CD14-positive monocyte (primary cell): ENCODE measurements at regions not wholly inside any gene's neighbourhood (a gene's known extent, or its start where the extent isn't known, plus 50 kb on each side); places are given as distances from the start of the nearest gene placed in this dataset.

Source experiments
- DNase-seq, 3 donors: peaks; one replicate each; pipeline ENCODE4 v3.0.0-alpha.2; 2011 to 2022
- H2AFZ ChIP-seq: 2 replicates; pipeline ENCODE4 v1.6.0; 2012; ENCODE audit warnings: mild to moderate bottlenecking, low read depth, low read length, inconsistent platforms; ENCODE audit not compliant: insufficient read depth, poor library complexity, severe bottlenecking
- H3K27ac ChIP-seq, 2 donors: 1 replicate in 1 of 2; 2 replicates in 1 of 2; pipeline ENCODE4 v1.5.1; 2012 to 2013; ENCODE audit warnings: low read length in 2 of 2, control low read depth in 1 of 2, inconsistent platforms in 1 of 2, low read depth in 1 of 2, mild to moderate bottlenecking in 1 of 2
- H3K27me3 ChIP-seq, 2 donors: one replicate each; pipeline versions ENCODE4 v1.6.0 to v1.6.1; 2011 to 2013; ENCODE audit warnings: low read length in 2 of 2; ENCODE audit not compliant: control insufficient read depth in 2 of 2, insufficient read depth in 2 of 2
- H3K36me3 ChIP-seq, 2 donors: replicated peaks in 1 of 2; 1 replicate in 1 of 2; 2 replicates in 1 of 2; pipeline versions ENCODE4 v1.5.1 to v1.6.1; 2012 to 2013; ENCODE audit warnings: low read length in 2 of 2, control low read depth in 1 of 2, inconsistent platforms in 1 of 2, mild to moderate bottlenecking in 1 of 2; ENCODE audit not compliant: insufficient read depth in 2 of 2, control insufficient read depth in 1 of 2
- H3K4me1 ChIP-seq, 2 donors: 1 replicate in 1 of 2; 2 replicates in 1 of 2; pipeline versions ENCODE4 v1.5.1 to v1.6.1; 2012 to 2013; ENCODE audit warnings: low read length in 2 of 2, control low read depth in 1 of 2, inconsistent platforms in 1 of 2, mild to moderate bottlenecking in 1 of 2, moderate library complexity in 1 of 2; ENCODE audit not compliant: insufficient read depth in 2 of 2, control insufficient read depth in 1 of 2
- H3K4me2 ChIP-seq: replicated peaks from 2 replicates; pipeline ENCODE3; 2012; ENCODE audit warnings: low read length, moderate library complexity, mild to moderate bottlenecking; ENCODE audit not compliant: poor library complexity, severe bottlenecking; ENCODE audit errors: extremely low read depth
- H3K4me3 ChIP-seq, 3 experiments: fragments of 200-600 bp in 1 of 3; sonication (generic) in 1 of 3; replicated peaks in 1 of 3; 1 replicate in 2 of 3; 2 replicates in 1 of 3; pipeline ENCODE4 v1.5.1; 2011 to 2013; ENCODE audit warnings: low read length in 3 of 3, mild to moderate bottlenecking in 3 of 3, control low read depth in 2 of 3, low read depth in 2 of 3, inconsistent platforms in 1 of 3, moderate library complexity in 1 of 3
- H3K79me2 ChIP-seq: 2 replicates; pipeline ENCODE4 v1.6.0; 2012; ENCODE audit warnings: mild to moderate bottlenecking, control low read depth, inconsistent platforms, low read length, moderate library complexity; ENCODE audit not compliant: insufficient read depth
- H3K9ac ChIP-seq: 2 replicates; pipeline ENCODE4 v1.6.0; 2017; ENCODE audit warnings: low read length, mild to moderate bottlenecking; ENCODE audit not compliant: insufficient read depth, poor library complexity, severe bottlenecking
- H3K9me3 ChIP-seq, 2 donors: replicated peaks in 1 of 2; 1 replicate in 1 of 2; 2 replicates in 1 of 2; pipeline versions ENCODE4 v1.5.1 to v1.6.1; 2012 to 2013; ENCODE audit warnings: low read length in 2 of 2, control low read depth in 1 of 2; ENCODE audit not compliant: control insufficient read depth in 1 of 2, insufficient read depth in 1 of 2
- H4K20me1 ChIP-seq: 2 replicates; pipeline ENCODE4 v1.6.0; 2012; ENCODE audit warnings: mild to moderate bottlenecking, low read length, control low read depth, moderate library complexity; ENCODE audit not compliant: insufficient read depth
- H3K27ac Mint-ChIP-seq, 7 donors: one replicate each; pipeline ENCODE4 v1.8.0; 2020; ENCODE audit warnings: mild to moderate bottlenecking in 7 of 7, mixed read lengths in 7 of 7, moderate library complexity in 6 of 7, inconsistent platforms in 2 of 7
- H3K27me3 Mint-ChIP-seq, 3 donors: one replicate each; pipeline ENCODE4 v1.8.0; 2021 to 2022; ENCODE audit warnings: low read depth in 3 of 3, mild to moderate bottlenecking in 3 of 3, mixed read lengths in 3 of 3, moderate library complexity in 3 of 3, inconsistent platforms in 1 of 3
- H3K36me3 Mint-ChIP-seq, 2 donors: one replicate each; pipeline ENCODE4 v1.8.0; 2020; ENCODE audit warnings: mixed read lengths in 2 of 2, inconsistent platforms in 1 of 2, mild to moderate bottlenecking in 1 of 2
- H3K4me1 Mint-ChIP-seq: one replicate; pipeline ENCODE4 v1.8.0; 2020; ENCODE audit warnings: mild to moderate bottlenecking, mixed read lengths
- H3K4me3 Mint-ChIP-seq, 2 donors: one replicate each; pipeline ENCODE4 v1.8.0; 2020; ENCODE audit warnings: mild to moderate bottlenecking in 2 of 2, mixed read lengths in 2 of 2, moderate library complexity in 1 of 2
- H3K9me3 Mint-ChIP-seq, 7 donors: one replicate each; pipeline ENCODE4 v1.8.0; 2020 to 2022; ENCODE audit warnings: mixed read lengths in 7 of 7, mild to moderate bottlenecking in 6 of 7, moderate library complexity in 6 of 7, inconsistent platforms in 2 of 7
- CTCF ChIP-seq: fragments of 200-600 bp; IDR thresholded peaks from one replicate; pipeline ENCODE4 v1.8.0; 2022; ENCODE audit warnings: antibody characterized with exemption, mild to moderate bottlenecking
- WGBS: methylation state at CpG from one replicate; pipeline ENCODE4 v1.1.5; 2013; ENCODE audit warnings: missing lambda C conversion rate; ENCODE audit not compliant: insufficient coverage; 5-methylcytosine and 5-hydroxymethylcytosine counted together
- intact Hi-C, 2 donors: fragments of 100-400 bp; cut with micrococcal nuclease; formaldehyde crosslinking; loops; one replicate each; pipeline versions ENCODE4 v1.15.0 to v1.15.1; 2023

GRCh38 chr5:91591076-91591475 lies 208.0 kb upstream of the ARRDC3 start:
- H3K27me3 Mint-ChIP-seq: no peaks in the 10 kb centered on the region
- no CpG with 5 or more reads among the region's 1 CpG for WGBS
- H3K9me3 ChIP-seq: peaks cover 16 to 39% of the 10 kb centered on the region in 2 donors
- intact Hi-C loops: no loop called here
- H3K4me1 Mint-ChIP-seq: no peaks in the 10 kb centered on the region
- H3K79me2 ChIP-seq: no peaks in the 10 kb centered on the region
- H2AFZ ChIP-seq: no peak overlapping the region
- no peaks in the 10 kb centered on the region for H4K20me1 ChIP-seq
- H3K9me3 Mint-ChIP-seq: peaks cover 4 to 24% (median 20%) of the 10 kb centered on the region in 7 donors
- H3K27ac ChIP-seq: no peak overlapping the region
- no peak overlapping the region for H3K27ac Mint-ChIP-seq
- no peaks in the 10 kb centered on the region for H3K27me3 ChIP-seq
- H3K36me3 ChIP-seq: no peaks in the 10 kb centered on the region
- no peak overlapping the region for H3K4me2 ChIP-seq
- DNase-seq: no peak
- H3K4me1 ChIP-seq: no peaks in the 10 kb centered on the region
- no peaks in the 10 kb centered on the region for H3K36me3 Mint-ChIP-seq
- H3K4me3 Mint-ChIP-seq: no peak overlapping the region
- H3K4me3 ChIP-seq: no peak overlapping the region
- TF ChIP-seq CTCF: no peak
- H3K9ac ChIP-seq: no peak overlapping the region

GRCh38 chr5:91586232-91586631 lies 203.1 kb upstream of the ARRDC3 start:
- H3K27ac ChIP-seq: no peak overlapping the region
- peaks cover 1 to 16% (median 7%) of the 10 kb centered on the region in 7 donors for H3K9me3 Mint-ChIP-seq
- H3K27me3 ChIP-seq: no peaks in the 10 kb centered on the region
- no peak overlapping the region for H3K27ac Mint-ChIP-seq
- peaks cover 0 to 2% (median 1%) of the 10 kb centered on the region in 3 donors for H3K27me3 Mint-ChIP-seq
- H3K4me1 ChIP-seq: no peaks in the 10 kb centered on the region
- H3K36me3 Mint-ChIP-seq: no peaks in the 10 kb centered on the region
- TF ChIP-seq CTCF: no peak
- 82% methylated on average over 1 of the region's 2 CpGs for WGBS
- no peaks in the 10 kb centered on the region for H4K20me1 ChIP-seq
- H3K36me3 ChIP-seq: no peaks in the 10 kb centered on the region
- no peak overlapping the region for H3K9ac ChIP-seq
- H3K4me3 ChIP-seq: no peak overlapping the region
- DNase-seq: no peak
- no peak overlapping the region for H3K4me2 ChIP-seq
- no peak overlapping the region for H2AFZ ChIP-seq
- intact Hi-C loops: no loop called here
- no peaks in the 10 kb centered on the region for H3K4me1 Mint-ChIP-seq
- H3K79me2 ChIP-seq: no peaks in the 10 kb centered on the region
- H3K4me3 Mint-ChIP-seq: no peak overlapping the region
- peaks cover 0 to 11% of the 10 kb centered on the region in 2 donors for H3K9me3 ChIP-seq
